ENCODE measurements at regions not wholly inside any gene's neighbourhood (a gene's known extent, or its start where the extent isn't known, plus 50 kb on each side); places are given as distances from the start of the nearest gene placed in this dataset.
A peak's percentile ranks its signal among the peaks of the same experiment; 100 is the strongest.
"Not testable (repeated sequence)": the region's sequence is repeated elsewhere in the genome, so short reads cannot be mapped to it uniquely, and the experiment has no call there.

DNA sequence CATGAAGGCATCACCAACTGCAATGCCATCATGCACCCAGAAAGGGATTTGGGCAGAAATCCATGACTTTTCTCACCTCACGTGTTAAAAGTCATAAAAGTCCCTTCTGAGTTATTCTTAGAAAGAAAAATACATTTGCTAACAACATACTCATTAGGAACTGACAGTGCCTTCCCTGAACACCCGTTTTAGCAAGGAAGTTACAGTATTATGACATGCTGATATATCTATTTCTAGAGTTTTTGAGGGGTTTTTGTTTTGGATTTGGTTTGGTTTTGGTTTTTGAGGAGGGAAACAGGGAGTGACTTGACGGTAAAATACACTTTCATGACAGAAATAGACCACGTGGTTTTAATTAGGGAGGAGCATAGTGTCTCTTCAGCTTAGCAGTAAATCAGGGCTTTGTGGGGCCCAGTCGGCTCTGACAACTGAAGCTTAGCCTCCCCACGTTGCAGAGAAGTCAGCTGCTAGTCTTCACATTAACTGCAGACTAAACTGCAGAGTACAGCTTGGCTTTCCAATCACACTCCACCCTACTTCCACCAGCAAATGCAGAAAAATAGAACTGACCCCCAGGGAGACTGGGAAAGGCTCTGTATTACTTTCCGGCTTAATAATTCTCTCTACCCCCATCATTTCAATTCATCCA lies 141.4 kb downstream of the FAM124B start:
- peak; percentile 85 for DNase-seq

DNA sequence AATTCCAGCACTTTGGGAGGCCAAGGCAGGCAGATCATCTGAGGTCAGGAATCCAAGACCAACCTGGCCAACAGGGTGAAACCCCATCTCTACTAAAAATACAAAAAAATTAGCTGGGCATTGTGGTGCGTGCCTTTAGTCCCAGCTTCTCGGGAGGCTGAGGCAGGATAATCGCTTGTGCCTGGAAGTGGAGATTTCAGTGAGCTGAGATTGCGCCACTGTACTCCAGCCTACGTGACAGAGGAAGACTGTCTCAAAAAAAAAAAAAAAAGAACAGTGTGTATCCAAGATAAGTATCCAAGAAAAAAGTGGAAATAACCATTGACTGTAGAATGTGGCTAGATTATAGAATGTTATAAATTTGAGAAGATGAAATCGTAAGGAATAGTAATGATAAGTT lies 142.1 kb downstream of the FAM124B start:
- no peak for DNase-seq

DNA sequence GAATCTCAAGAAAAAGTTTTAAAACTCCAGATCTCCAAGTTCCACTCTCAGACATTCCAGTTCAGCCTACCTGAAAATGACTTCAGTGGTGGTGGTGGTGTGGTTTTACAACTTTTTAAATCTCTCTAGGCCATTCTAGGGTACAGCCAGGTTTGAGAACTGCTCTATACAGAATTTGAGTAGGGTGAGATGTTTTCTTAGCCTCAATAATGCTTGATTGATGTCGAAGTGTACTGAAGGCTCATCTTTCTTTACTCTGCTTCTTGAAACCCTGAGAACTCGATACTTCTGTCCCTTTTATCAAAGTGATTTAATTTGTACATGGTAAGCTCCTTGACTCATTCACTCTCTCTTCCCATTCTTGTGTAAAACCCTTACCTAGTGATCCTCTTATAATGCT lies 143.8 kb downstream of the FAM124B start:
- DNase-seq: no peak

DNA sequence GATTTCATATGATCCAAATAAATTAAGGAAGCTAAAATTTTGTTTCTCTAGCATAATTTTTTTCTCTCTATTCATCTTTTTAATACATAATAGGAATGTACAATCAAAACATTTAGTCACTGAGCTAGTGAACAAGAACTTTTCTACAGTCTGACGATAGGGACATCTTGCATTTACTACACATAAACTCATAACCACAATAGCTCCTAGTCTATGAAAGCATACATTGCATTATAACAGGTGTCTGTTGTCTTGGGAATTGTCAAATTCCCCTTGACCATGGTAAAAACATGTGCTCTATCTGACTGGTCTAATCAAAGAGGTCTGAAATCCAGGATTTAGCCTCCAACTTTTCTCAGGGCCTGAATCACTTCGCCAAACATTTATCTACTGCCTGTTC lies 144.8 kb downstream of the FAM124B start:
- no peak for DNase-seq

DNA sequence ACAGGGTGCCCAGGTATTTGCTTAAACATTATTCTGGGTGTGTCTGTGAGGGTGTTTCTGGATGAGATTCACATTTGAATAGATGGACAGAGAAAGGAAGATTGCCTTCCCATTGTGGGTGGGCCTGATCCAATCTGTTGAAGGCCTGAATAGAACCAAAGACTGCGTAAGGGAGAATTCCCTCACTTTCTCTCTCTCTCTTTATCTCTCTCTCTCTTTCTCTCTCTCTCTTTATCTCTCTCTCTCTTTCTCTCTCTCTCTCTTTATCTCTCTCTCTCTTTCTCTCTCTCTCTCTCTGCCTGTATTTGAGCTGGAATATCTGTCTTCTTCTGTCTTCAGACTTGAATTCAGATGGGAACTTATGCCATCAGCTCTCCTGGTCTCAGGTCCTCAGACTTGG lies 148.4 kb downstream of the FAM124B start:
- DNase-seq: no peak

DNA sequence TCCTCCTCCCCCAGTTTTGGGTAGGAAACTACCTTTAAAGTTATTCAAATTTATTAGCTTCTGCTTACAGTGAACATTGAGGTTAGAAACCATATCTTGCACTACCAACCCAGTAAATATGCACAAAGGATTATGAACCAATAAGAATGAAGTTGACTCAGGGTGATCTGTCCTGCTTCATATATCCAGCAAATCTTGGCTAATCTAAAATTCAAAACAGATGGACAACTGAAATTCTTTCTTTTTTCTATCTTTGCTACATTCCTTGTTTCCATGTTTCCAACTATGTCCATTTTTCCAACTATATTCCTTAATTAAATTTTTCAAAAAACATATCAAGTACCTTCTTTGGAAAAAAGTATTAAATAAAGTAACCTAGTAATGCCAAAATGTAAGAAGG lies 149.3 kb downstream of the FAM124B start:
- DNase-seq: no peak

DNA sequence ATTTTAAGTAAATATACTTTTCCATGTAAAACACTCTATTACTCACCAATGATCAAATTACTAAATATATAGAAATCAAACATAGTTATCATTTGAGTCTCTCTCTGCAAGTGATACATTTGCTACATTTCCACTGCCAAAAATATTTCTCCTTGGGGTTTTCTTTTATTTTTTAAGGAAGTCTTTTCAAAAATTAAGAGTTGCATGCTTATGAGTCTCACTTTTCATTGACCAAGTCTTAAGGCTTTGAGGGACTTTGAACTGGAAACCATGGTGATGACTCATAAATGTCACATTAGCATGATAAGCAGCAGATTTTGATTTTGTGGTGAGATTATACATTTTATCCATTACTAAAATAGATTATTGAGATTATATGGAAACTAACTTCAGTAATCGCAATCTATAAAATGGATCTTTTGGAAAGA lies 152.9 kb downstream of the FAM124B start:
- DNase-seq: no peak

DNA sequence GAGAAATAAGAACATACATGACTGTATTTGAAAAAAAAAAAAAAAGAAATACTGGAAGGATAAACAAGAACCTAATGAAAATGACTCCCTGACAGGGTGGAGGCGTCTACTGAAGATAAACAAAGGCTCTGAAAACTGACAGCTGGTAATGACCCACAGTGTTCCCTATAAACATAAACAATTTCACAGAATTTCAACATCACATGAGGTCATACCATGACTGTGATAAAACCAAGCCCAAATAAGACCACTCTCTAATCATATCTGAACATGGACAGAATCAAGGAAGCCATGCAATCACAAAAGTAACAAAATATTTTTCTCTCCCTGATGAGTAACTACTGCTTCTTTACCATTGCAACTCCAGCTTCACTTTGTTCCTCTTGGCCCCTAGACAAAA lies 159.3 kb downstream of the FAM124B start:
- no peak for DNase-seq

DNA sequence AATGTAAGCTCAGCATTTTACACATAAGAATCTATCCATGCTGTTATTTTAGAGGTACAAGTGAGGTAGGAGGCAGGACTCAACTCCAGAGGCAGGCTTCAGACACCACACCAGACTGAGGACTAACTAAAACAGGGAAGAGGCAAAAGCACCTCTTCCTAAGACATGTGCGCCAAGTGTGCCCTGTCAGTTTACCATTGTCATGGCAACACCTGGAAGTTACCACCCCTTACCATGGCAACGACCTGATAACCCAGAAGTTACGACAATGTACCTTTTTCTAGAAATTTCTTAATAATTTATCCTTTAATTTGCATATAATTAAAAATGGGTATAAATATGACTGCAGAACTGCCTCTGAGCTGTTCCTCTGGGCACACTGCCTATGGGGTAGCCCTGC lies 160.1 kb downstream of the FAM124B start:
- no peak for DNase-seq

DNA sequence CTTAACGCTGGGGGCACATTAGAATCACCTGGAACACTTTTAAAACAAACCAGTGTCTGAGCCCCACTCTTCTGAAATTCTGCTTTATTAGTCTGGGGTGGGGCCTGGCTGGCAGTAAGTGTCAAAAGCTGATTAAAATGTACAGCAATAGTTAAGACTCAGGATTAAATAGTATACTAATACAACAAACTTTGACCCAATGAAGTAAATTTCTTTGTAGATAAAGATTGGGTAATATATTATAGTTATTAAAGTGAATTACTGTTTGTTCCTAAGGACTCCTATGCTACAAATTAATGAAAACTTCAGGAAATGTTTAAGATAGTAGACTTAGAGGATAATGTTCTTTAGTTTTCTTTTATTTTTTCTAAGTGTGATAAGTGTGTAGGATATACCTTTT lies 160.9 kb downstream of the FAM124B start:
- no peak for DNase-seq

DNA sequence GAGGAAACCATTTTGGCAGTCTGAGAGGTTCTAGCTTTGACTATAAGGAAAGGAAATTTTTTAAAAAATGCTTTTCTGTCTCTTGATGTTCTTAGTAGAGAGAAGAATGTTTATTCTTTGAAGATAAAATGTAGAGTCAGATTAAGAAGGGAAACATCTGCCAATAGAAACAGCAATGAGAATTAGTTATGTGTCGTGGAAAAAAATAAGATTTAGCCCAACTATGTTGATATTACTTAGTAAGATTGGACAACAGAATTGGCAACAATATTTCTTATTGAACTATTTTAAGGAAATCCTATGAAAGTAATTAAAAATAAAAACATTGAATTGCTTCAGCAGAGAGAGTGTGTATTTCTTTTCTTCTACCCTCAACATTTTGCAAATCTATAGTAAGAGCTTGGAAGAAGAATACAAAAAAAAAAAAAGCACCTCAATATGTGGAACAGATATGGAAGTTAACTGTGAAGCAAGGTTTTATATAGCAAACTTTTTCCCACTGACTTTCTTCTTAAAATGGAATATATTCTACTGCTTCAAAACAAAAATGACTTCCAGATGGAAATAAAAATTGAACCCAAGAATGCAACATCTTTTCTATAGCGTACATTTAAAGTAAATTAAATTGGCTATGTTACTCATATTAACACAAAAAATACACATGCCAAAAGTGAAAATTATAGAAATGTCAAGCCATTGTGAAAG lies 177.9 kb downstream of the FAM124B start:
- no peak for DNase-seq

DNA sequence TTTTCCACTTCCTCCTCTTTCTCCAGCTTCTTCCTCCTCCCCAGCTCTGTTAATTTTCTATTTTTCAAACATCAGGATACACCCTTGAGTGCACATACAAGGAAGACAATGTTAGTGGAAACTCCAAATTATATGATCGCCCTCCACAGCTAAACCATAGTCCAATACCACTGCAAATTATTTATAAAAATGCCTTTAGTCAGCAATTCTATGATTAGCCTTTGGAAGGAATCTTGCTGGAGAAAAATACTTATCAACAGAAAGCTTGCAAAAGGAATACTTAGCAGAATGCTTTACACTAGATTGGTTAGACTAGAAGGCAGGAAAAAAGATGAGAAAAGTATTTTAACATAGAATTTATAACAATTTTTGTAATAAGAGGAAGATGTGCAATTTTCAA lies 178.9 kb downstream of the FAM124B start:
- no peak for DNase-seq

DNA sequence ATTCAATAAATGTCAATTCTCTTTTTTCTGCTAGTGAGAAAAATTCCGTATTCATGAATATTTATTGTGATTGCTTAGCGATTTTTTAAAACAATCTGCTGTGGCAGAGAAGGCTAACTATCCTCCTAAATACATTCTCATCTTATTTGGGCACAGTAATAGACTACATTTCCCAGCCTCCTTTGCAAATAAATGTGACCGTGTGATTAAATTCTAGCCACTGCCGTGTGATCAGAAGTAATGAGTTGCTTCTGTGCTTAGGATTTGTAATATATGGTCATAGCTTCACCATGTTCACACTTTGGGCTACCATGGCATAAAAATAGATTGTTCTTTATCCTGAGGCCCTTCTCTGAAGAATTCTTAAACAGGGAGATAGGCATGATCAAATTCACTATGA lies 179.6 kb downstream of the FAM124B start:
- no peak for DNase-seq

DNA sequence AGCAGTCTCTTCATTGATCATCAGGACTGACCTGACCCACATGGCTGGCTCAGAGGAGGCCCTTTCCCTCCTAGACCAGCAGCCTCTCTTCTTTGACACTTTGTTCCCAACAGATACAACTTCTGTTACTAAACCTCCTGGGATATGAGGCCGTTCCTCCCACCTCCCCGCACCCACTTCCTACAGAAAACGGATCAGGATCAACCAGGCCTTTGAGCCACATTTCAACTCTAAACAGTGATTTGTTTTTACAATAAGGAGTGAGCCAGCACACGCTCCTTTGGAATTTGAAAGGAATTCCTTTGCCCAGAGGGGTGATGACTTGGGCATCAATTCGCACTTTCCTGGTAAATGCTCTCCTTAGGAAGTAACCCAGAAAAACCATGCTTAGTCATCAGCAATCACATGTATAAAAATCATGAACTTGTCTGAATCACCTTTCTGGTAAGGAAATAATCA lies 180.4 kb downstream of the FAM124B start:
- DNase-seq: no peak

DNA sequence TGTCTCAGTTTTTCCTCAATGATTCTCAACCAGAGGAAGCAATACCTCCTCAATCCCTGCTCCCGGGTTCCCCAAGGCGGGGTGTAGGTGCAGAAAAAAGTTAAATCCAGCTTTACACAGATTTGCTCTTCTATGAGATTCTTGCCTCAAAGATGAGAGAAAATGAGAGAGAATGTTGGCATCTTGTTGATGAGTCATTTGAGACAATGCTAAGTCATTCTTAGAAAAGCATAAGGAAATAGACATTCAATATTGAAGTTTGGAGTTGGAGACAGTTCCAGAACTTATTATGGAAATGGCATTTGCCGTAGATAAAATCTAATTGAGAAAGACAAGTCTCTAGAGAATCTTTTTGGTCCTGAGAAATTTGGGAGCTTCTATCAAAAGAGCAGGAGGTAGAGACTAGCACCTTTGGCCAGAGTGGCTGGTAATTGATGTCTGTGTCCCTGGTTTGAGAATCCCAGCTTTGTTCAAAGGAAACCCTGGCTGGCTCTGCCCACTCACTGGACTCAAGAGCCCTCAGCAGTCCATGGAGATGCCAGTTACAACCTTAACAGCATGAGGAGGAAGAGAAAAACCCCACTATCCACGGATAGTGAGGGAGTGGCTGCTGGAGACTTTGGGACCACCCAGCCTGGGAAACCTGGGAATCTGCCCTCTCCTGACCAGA lies 181.2 kb downstream of the FAM124B start:
- DNase-seq: no peak

DNA sequence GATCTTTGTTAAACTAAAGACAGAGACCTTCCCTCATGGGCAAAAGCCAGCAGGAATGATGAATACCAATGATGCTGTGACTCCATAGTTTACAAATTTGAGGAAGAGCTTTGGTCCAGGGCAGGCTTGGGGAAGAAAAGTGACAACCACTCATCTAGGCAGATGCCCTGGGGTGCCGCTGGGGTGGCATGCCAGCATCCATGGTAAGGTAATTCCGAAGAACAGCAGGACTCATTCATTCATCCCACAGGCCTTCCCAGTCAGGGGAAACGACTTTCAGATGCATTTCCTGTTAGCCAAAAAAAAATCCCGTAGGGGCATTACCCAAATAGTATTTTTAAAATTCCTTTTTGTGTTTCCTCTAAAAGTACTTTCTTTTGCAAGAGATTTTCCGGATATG lies 180.7 kb upstream of the SERPINE2 start:
- no peak for DNase-seq

DNA sequence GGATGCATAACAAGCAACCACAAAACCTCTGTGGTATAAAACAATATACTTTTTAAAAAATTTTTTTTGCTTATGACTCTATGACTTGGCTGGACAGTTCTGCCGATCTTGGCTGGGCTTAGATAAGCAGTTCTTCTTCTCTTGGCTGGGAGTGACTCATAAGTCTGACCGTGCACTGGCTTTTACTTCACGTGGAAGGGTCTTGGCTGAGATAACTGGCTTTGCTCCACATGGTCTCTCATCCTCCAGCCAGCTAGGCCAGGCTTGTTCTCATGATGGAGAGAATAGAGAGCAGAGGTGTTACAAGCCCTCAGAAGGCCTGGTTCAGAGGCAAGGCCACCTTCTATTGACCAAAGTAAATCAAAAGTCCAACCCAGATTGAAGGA lies 178.9 kb upstream of the SERPINE2 start:
- DNase-seq: peak; percentile 69

DNA sequence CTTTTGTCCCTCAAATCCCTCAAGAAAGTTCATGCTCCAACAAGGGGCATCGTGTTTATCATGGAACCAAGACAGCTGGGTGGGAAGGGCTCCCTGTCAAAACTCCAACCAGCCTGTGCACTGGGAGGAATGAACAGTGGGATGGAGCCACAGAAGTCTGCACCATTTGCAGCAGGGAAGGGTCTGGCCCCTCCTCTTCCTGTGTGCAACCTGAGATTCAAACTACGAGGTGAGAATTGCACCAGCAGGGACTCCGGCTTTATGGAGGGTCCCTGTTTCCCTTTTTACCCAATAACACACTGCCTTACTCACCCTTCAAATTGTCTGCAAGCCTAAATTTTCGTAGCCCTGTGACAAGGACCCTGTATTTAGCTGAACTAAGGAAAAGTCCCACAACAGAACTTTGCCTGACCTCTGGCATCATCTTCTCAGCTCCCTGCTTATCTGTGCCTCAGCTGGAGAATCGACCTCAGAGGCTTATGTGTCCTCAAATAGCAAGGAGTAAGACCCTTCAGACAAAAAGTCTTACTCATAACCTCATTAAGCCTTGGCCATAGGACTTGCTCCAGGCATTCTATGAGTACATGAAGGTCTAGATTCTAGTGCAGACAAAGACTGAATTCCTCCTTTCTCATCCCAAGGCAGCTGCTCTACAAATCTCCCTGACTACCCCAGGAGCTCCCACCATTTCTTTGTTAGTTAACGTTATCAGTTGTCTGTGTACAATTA lies 178.3 kb upstream of the SERPINE2 start:
- DNase-seq: no peak

DNA sequence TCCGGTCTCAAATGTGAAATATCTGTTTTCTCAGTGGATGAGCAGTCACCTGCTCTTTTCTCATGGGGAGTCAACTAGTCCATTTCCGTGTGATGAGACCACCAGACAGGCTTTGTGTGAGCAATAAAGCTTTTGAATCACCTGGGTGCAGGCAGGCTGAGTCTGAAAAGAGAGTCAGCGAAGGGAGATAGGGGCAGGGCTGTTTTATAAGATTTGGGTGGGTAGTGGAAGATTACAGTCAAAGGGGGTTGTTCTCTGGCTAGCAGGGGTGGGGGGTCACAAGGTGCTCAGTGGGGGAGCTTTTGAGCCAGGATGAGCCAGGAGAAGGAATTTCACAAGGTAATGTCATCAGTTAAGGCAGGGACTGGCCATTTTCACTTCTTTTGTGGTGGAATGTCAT lies 176.5 kb upstream of the SERPINE2 start:
- DNase-seq: not testable (repeated sequence)

DNA sequence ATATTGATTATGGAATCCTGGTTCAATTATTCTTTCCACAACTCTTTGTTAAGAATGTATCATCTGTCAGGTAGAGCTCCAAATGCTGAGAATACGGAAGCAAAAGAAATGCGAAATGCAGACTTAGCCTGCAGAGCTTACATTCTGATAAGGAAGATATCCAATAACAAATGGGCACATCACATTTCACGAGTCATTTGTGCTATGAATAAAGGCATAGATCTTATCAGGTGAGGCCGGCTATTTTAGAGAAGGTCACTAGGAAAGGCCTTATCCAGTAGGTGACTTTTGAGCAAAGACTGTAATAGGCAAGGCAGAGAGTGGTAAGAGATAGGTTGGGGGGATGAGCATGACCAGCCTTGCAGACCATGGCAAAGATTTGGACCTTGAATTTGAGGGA lies 174.3 kb upstream of the SERPINE2 start:
- no peak for DNase-seq

DNA sequence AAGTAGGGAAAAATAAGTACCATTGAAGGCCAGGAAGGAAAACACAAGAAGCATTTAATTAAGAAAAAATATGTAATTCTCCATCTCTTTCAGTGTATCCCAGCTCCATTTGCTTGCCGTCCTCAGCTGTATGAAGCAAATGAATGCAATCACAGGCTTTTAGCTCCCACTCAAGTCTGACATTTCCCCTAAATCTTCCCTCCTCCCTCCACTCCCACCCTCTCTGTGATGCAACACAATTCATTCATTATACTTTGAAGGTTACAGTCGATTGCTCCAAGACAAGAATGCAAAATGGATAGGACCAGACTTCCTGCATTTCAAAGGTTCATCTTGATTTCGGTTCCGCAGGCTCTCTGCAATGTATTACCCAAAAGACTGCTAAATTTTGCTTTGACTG lies 172.7 kb upstream of the SERPINE2 start:
- DNase-seq: no peak

DNA sequence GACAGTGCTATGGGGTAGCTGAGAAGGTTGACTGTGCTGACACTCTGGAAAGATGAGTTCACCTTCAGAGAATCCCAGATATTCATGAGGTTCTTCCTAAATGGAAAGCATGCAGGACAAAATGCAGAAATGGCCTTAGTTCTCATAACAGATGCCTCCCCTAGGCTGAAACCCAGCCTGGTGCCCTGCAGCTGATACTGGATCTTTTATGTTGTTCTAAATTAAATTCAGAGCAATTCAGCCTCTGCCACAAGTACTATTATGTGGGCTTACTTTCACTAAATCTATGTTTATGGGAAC lies 172.0 kb upstream of the SERPINE2 start:
- DNase-seq: no peak

DNA sequence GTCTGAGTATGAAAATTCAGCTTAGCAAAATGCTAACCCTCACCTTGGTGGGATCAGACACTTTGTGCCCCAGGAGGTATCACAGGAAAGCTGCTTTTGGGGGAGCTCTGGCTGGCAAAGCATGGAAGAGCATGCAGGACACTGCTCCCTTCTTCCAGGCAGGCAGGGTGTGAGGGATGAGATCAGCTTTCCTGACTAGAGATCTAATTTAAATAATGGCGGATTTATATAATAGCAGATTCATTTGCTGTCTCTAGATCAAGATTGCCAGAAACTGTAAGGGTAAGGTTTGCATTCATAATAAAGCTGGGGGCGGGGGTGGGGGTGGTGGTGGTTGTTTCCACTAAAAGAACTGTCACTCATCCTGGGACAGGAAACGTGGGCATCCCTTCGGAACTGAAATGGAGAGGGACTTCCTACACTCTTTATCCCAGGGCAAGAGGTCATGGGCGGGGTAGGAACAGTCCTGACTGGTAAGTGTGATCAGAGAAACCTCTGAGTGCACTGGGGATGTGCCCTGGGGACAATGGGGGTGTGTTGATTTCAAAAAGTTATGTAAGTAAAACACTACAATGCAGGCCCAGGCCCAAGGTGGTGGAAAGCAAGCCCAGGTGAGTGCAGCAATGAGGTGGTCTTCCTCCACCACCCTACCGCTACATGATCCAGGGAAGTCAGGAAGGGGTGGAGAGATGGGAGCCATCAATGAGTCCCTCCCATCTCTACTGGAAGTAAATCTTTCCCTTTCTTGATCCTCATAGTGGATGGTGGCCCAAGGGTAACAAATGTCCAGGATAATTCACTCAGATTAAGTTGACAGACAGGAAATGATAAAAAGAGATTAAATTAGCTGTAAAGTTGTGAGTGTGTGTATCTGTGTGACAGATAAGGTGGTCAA lies 171.4 kb upstream of the SERPINE2 start:
- DNase-seq: no peak
